Karpas-422 (cell line): ENCODE measurements at regions not wholly inside any gene's neighbourhood (a gene's known extent, or its start where the extent isn't known, plus 50 kb on each side); places are given as distances from the start of the nearest gene placed in this dataset.

Experiments
- DNase-seq: peaks from one replicate; pipeline ENCODE4 v3.0.0-alpha.2; 2015
- H2AFZ ChIP-seq: fragments of 200-600 bp; sonication (generic); 2 replicates; pipeline ENCODE4 v1.6.1; 2014; ENCODE audit warnings: antibody characterized with exemption, low read length, mixed read lengths
- H3K27ac ChIP-seq: fragments of 200-600 bp; sonication (generic); 2 replicates; pipeline ENCODE4 v1.5.1; 2014; ENCODE audit warnings: mild to moderate bottlenecking, low read length, moderate library complexity
- H3K27me3 ChIP-seq: fragments of 200-600 bp; sonication (generic); 2 replicates; pipeline ENCODE4 v1.6.1; 2014; ENCODE audit warnings: low read length, mixed read lengths
- H3K36me3 ChIP-seq: fragments of 200-600 bp; sonication (generic); 2 replicates; pipeline ENCODE4 v1.6.1; 2014; ENCODE audit warnings: low read length, mixed read lengths; ENCODE audit not compliant: insufficient read depth
- H3K4me1 ChIP-seq: fragments of 200-600 bp; sonication (generic); 2 replicates; pipeline ENCODE4 v1.6.1; 2014; ENCODE audit warnings: mild to moderate bottlenecking, low read length, mixed read lengths
- H3K4me2 ChIP-seq: fragments of 200-600 bp; sonication (generic); 2 replicates; pipeline ENCODE4 v1.6.1; 2014; ENCODE audit warnings: low read length, low read depth, mild to moderate bottlenecking; ENCODE audit not compliant: poor library complexity, severe bottlenecking
- H3K4me3 ChIP-seq: fragments of 200-600 bp; sonication (generic); 2 replicates; pipeline ENCODE4 v1.5.1; 2014; ENCODE audit warnings: mild to moderate bottlenecking, antibody characterized with exemption, low read length, mixed read lengths
- H3K79me2 ChIP-seq: fragments of 200-600 bp; sonication (generic); 2 replicates; pipeline ENCODE4 v1.6.1; 2014; ENCODE audit warnings: mild to moderate bottlenecking, low read length, mixed read lengths
- H3K9ac ChIP-seq: fragments of 200-600 bp; sonication (generic); 2 replicates; pipeline ENCODE4 v1.6.0; 2014; ENCODE audit warnings: low read length
- H3K9me2 ChIP-seq: fragments of 200-600 bp; sonication (generic), shearing (Covaris generic); replicated peaks from 2 replicates; pipeline ENCODE4 v1.6.0; 2014; ENCODE audit warnings: mild to moderate bottlenecking, low read length, moderate library complexity; ENCODE audit not compliant: insufficient read depth
- H3K9me3 ChIP-seq: fragments of 300-700, 200-600 bp; sonication (generic); 2 replicates; pipeline ENCODE4 v1.6.1; 2014; ENCODE audit warnings: low read length, mixed read lengths
- H4K20me1 ChIP-seq: fragments of 200-600 bp; sonication (generic); 2 replicates; pipeline ENCODE4 v1.6.1; 2014; ENCODE audit warnings: mild to moderate bottlenecking, antibody characterized with exemption, low read length, low read depth; ENCODE audit not compliant: insufficient read depth

GRCh38 chr12:46500673-46501072, 128.1 kb upstream of the SLC38A2 start:
- Histone ChIP-seq H3K36me3 (no peaks in the 10 kb centered on the region), H3K79me2 (no peaks in the 10 kb centered on the region), H4K20me1 (no peaks in the 10 kb centered on the region), H3K4me2 (no peak overlapping the region), H3K27me3 (no peaks in the 10 kb centered on the region), H2AFZ (no peak overlapping the region), H3K4me3 (no peak overlapping the region), H3K9me3 (no peaks in the 10 kb centered on the region), H3K9me2 (no peaks in the 10 kb centered on the region), H3K9ac (no peak overlapping the region), H3K27ac (no peak overlapping the region), H3K4me1 (no peaks in the 10 kb centered on the region)
- no peak for DNase-seq

GRCh38 chr12:46499901-46500300, 127.3 kb upstream of the SLC38A2 start:
- Histone ChIP-seq H2AFZ (no peak overlapping the region), H3K4me1 (no peaks in the 10 kb centered on the region), H3K9me2 (no peaks in the 10 kb centered on the region), H3K9me3 (no peaks in the 10 kb centered on the region), H4K20me1 (no peaks in the 10 kb centered on the region), H3K79me2 (no peaks in the 10 kb centered on the region), H3K27ac (no peak overlapping the region), H3K9ac (no peak overlapping the region), H3K27me3 (no peaks in the 10 kb centered on the region), H3K4me2 (no peak overlapping the region), H3K4me3 (no peak overlapping the region), H3K36me3 (no peaks in the 10 kb centered on the region)
- DNase-seq = no peak

- Histone ChIP-seq H3K4me3 (no peak overlapping the region), H3K27me3 (no peaks in the 10 kb centered on the region), H3K79me2 (no peaks in the 10 kb centered on the region), H3K9me3 (no peaks in the 10 kb centered on the region), H3K4me1 (no peaks in the 10 kb centered on the region), H3K9me2 (no peaks in the 10 kb centered on the region), H2AFZ (no peak overlapping the region), H3K9ac (no peak overlapping the region), H3K36me3 (no peaks in the 10 kb centered on the region), H3K4me2 (no peak overlapping the region), H3K27ac (no peak overlapping the region), H4K20me1 (no peaks in the 10 kb centered on the region)
- DNase-seq = no peak
Observed at GRCh38 chr12:46499226-46499625, 126.7 kb upstream of the SLC38A2 start.

- no peak overlapping the region for H3K27ac ChIP-seq
- no peaks in the 10 kb centered on the region for H3K9me3 ChIP-seq
- H3K9me2 ChIP-seq = no peaks in the 10 kb centered on the region
- no peak overlapping the region for H3K4me3 ChIP-seq
- H4K20me1 ChIP-seq = no peaks in the 10 kb centered on the region
- no peak overlapping the region for H3K4me2 ChIP-seq
- no peak overlapping the region for H2AFZ ChIP-seq
- no peaks in the 10 kb centered on the region for H3K36me3 ChIP-seq
- H3K9ac ChIP-seq = no peak overlapping the region
- no peaks in the 10 kb centered on the region for H3K4me1 ChIP-seq
- H3K27me3 ChIP-seq = no peaks in the 10 kb centered on the region
- DNase-seq = no peak
- H3K79me2 ChIP-seq = no peaks in the 10 kb centered on the region
Observed at GRCh38 chr12:46497739-46498138, 125.2 kb upstream of the SLC38A2 start.

- no peaks in the 10 kb centered on the region for H4K20me1 ChIP-seq
- no peaks in the 10 kb centered on the region for H3K9me2 ChIP-seq
- H3K9me3 ChIP-seq = no peaks in the 10 kb centered on the region
- H3K79me2 ChIP-seq = no peaks in the 10 kb centered on the region
- H2AFZ ChIP-seq = no peak overlapping the region
- no peaks in the 10 kb centered on the region for H3K27me3 ChIP-seq
- H3K9ac ChIP-seq = no peak overlapping the region
- no peak for DNase-seq
- no peak overlapping the region for H3K27ac ChIP-seq
- H3K36me3 ChIP-seq = no peaks in the 10 kb centered on the region
- H3K4me2 ChIP-seq = no peak overlapping the region
- no peak overlapping the region for H3K4me3 ChIP-seq
- H3K4me1 ChIP-seq = no peaks in the 10 kb centered on the region
Observed at GRCh38 chr12:46494424-46494823, 121.9 kb upstream of the SLC38A2 start.

- H2AFZ ChIP-seq = no peak overlapping the region
- no peaks in the 10 kb centered on the region for H3K9me2 ChIP-seq
- H3K27ac ChIP-seq = no peak overlapping the region
- no peaks in the 10 kb centered on the region for H3K4me1 ChIP-seq
- H3K36me3 ChIP-seq = no peaks in the 10 kb centered on the region
- no peak for DNase-seq
- no peaks in the 10 kb centered on the region for H3K27me3 ChIP-seq
- no peak overlapping the region for H3K9ac ChIP-seq
- H3K9me3 ChIP-seq = no peaks in the 10 kb centered on the region
- H3K79me2 ChIP-seq = no peaks in the 10 kb centered on the region
- H4K20me1 ChIP-seq = no peaks in the 10 kb centered on the region
- no peak overlapping the region for H3K4me3 ChIP-seq
- H3K4me2 ChIP-seq = no peak overlapping the region
Observed at GRCh38 chr12:46493834-46494181, 121.2 kb upstream of the SLC38A2 start.

GRCh38 chr12:46493150-46493833, 120.7 kb upstream of the SLC38A2 start:
- Histone ChIP-seq H3K27me3 (no peaks in the 10 kb centered on the region), H3K4me3 (no peak overlapping the region), H4K20me1 (no peaks in the 10 kb centered on the region), H2AFZ (no peak overlapping the region), H3K4me2 (no peak overlapping the region), H3K9me2 (no peaks in the 10 kb centered on the region), H3K79me2 (no peaks in the 10 kb centered on the region), H3K27ac (no peak overlapping the region), H3K36me3 (no peaks in the 10 kb centered on the region), H3K9ac (no peak overlapping the region), H3K4me1 (no peaks in the 10 kb centered on the region), H3K9me3 (no peaks in the 10 kb centered on the region)
- no peak for DNase-seq

- H4K20me1 ChIP-seq = no peaks in the 10 kb centered on the region
- no peak overlapping the region for H3K27ac ChIP-seq
- no peaks in the 10 kb centered on the region for H3K79me2 ChIP-seq
- H3K27me3 ChIP-seq = no peaks in the 10 kb centered on the region
- no peaks in the 10 kb centered on the region for H3K36me3 ChIP-seq
- peaks cover 2% of the 10 kb centered on the region for H3K4me1 ChIP-seq
- H3K9me3 ChIP-seq = no peaks in the 10 kb centered on the region
- no peak for DNase-seq
- no peak overlapping the region for H3K9ac ChIP-seq
- no peak overlapping the region for H3K4me2 ChIP-seq
- H3K9me2 ChIP-seq = no peaks in the 10 kb centered on the region
- H3K4me3 ChIP-seq = no peak overlapping the region
- no peak overlapping the region for H2AFZ ChIP-seq
Observed at GRCh38 chr12:46492471-46493085, 120.0 kb upstream of the SLC38A2 start.
